Caco-2 (cell line): ENCODE measurements at regions not wholly inside any gene's neighbourhood (a gene's known extent, or its start where the extent isn't known, plus 50 kb on each side); places are given as distances from the start of the nearest gene placed in this dataset.

Experiments
- BruUV-seq: library from RNA; stranded (reverse); fragments of 400-500 nt; replicated peaks from 2 replicates; lab custom pipeline; 2021; lab: Mats Ljungman, UMichigan
- CTCF ChIA-PET: fragments of 300-600 bp; sonication (Branson Sonifier 250); formaldehyde crosslinking; loops from one replicate; lab custom pipeline; 2022; ENCODE audit warnings: antibody characterized with exemption; lab: Charles Lee
- POLR2A ChIA-PET: fragments of 300-600 bp; sonication (Branson Sonifier 250); formaldehyde crosslinking; loops from one replicate; lab custom pipeline; 2022; ENCODE audit warnings: antibody characterized with exemption; lab: Charles Lee
- DNase-seq, 2 experiments: peaks; one replicate each; pipeline versions ENCODE4 v3.0.0 to v3.0.0-alpha.2; 2020 to 2022
- H3K27me3 ChIP-seq: replicated peaks from 2 replicates; pipeline ENCODE4 v1.6.0; 2011; ENCODE audit warnings: low read length; ENCODE audit not compliant: control insufficient read depth, insufficient read depth
- H3K36me3 ChIP-seq: 2 replicates; pipeline ENCODE4 v1.5.1; 2011; ENCODE audit warnings: low read length; ENCODE audit not compliant: control insufficient read depth, insufficient read depth
- H3K4me1 ChIP-seq: fragments of 250-450 bp; sonication (Bioruptor Pico); 2 replicates; pipeline ENCODE4 v1.5.1; 2020; ENCODE audit warnings: mild to moderate bottlenecking
- H3K4me3 ChIP-seq: 2 replicates; pipeline ENCODE4 v1.5.1; 2011; ENCODE audit warnings: low read depth, mild to moderate bottlenecking, control low read depth, low read length
- H3K9me3 ChIP-seq: fragments of 250-450 bp; sonication (Bioruptor Pico); 2 replicates; pipeline ENCODE4 v1.5.1; 2020; ENCODE audit warnings: mild to moderate bottlenecking, moderate library complexity
- H3K27ac Mint-ChIP-seq: one replicate; pipeline ENCODE4 v1.8.0; 2022; ENCODE audit warnings: mixed read lengths; ENCODE audit not compliant: unreplicated experiment
- H3K27me3 Mint-ChIP-seq: one replicate; pipeline ENCODE4 v1.8.0; 2022; ENCODE audit warnings: mixed read lengths; ENCODE audit not compliant: insufficient read depth, unreplicated experiment
- H3K36me3 Mint-ChIP-seq: one replicate; pipeline ENCODE4 v1.8.0; 2022; ENCODE audit warnings: mild to moderate bottlenecking, mixed read lengths; ENCODE audit not compliant: insufficient read depth, unreplicated experiment
- H3K4me1 Mint-ChIP-seq: one replicate; pipeline ENCODE4 v1.8.0; 2022; ENCODE audit warnings: low read depth, mixed read lengths; ENCODE audit not compliant: unreplicated experiment
- H3K4me3 Mint-ChIP-seq: one replicate; pipeline ENCODE4 v1.8.0; 2022; ENCODE audit warnings: mild to moderate bottlenecking, moderate library complexity, mixed read lengths; ENCODE audit not compliant: unreplicated experiment
- H3K9me3 Mint-ChIP-seq: one replicate; pipeline ENCODE4 v1.8.0; 2022; ENCODE audit warnings: mixed read lengths; ENCODE audit not compliant: unreplicated experiment
- intact Hi-C: fragments of 100-400 bp; cut with micrococcal nuclease; formaldehyde crosslinking; loops from one replicate; pipeline ENCODE4 v1.10.0; 2022; ENCODE audit not compliant: unreplicated experiment
- TF ChIP-seq, protein P1 (sequence below), 2 experiments: fragments of 200-600 bp in 1 of 2; IDR thresholded peaks; 1 replicate in 1 of 2; 2 replicates in 1 of 2; pipeline versions ENCODE4 v1.5.1 to v1.8.0; 2011 to 2022; ENCODE audit warnings: antibody characterized with exemption in 1 of 2, control low read depth in 1 of 2, inconsistent platforms in 1 of 2, low read depth in 1 of 2, low read length in 1 of 2, mild to moderate bottlenecking in 1 of 2, moderate library complexity in 1 of 2; ENCODE audit not compliant: insufficient read depth in 1 of 2, severe bottlenecking in 1 of 2, unreplicated experiment in 1 of 2

DNA sequence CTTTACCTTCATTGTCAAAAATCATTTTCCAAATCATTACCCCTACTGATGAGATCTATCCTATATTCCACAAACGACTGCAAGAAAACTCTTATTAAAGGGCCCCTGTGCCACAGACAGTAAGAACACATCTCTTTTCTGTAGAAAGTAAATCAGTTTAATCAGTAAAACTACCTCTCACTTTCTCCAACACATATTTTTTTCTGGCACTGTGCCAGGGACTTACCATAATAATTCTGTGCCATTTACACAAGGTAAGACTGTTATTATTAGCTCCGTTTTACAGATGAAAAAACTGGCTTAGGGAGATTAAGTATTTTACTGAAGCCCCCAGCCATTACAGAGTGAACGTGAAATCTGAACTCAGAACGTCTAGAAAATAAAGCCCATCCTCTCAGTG is 587.0 kb upstream of the COX7C start:
- TF ChIP-seq, protein P1, sequence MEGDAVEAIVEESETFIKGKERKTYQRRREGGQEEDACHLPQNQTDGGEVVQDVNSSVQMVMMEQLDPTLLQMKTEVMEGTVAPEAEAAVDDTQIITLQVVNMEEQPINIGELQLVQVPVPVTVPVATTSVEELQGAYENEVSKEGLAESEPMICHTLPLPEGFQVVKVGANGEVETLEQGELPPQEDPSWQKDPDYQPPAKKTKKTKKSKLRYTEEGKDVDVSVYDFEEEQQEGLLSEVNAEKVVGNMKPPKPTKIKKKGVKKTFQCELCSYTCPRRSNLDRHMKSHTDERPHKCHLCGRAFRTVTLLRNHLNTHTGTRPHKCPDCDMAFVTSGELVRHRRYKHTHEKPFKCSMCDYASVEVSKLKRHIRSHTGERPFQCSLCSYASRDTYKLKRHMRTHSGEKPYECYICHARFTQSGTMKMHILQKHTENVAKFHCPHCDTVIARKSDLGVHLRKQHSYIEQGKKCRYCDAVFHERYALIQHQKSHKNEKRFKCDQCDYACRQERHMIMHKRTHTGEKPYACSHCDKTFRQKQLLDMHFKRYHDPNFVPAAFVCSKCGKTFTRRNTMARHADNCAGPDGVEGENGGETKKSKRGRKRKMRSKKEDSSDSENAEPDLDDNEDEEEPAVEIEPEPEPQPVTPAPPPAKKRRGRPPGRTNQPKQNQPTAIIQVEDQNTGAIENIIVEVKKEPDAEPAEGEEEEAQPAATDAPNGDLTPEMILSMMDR (IDR thresholded peaks at IDR 0.05; ENCODE audit: insufficient read depth in 1 of 2, low read depth in 1 of 2, low read length in 1 of 2, severe bottlenecking in 1 of 2, unreplicated experiment in 1 of 2): no peak
- no peak for DNase-seq
- Mint-ChIP-seq H3K4me3 (no peak overlapping the region), H3K36me3 (no peaks in the 10 kb centered on the region), H3K27ac (no peak overlapping the region), H3K27me3 (no peaks in the 10 kb centered on the region), H3K4me1 (no peaks in the 10 kb centered on the region), H3K9me3 (no peaks in the 10 kb centered on the region)
- Histone ChIP-seq H3K9me3 (no peaks in the 10 kb centered on the region), H3K27me3 (no peaks in the 10 kb centered on the region), H3K4me3 (no peak overlapping the region), H3K36me3 (no peaks in the 10 kb centered on the region), H3K4me1 (no peaks in the 10 kb centered on the region)
- no TSS peak for BruUV-seq
- ChIA-PET POLR2A (no interaction called here), CTCF (no interaction called here)
- intact Hi-C loops: no loop called here

DNA sequence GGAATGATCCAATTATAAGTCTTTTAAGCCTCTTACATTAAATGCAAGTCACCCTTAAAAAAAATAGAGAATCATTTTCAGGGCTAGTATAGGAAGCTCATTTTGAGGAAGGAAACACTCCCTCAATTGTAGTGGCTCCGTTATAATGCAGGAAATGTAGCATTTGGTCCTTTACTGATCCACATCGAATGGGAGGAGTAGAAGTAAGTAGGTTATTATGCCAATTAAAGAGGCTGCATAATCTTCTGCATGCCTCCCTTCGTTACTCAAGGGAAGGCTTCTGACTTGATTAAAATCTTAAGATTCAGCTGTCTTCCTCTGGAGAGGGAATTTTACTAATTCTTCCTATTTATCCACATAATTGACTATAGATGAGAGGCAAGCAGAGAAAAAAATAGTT is 579.2 kb upstream of the COX7C start:
- no peaks in the 10 kb centered on the region for H3K36me3 ChIP-seq
- intact Hi-C loops: no loop called here
- Mint-ChIP-seq H3K36me3 (no peaks in the 10 kb centered on the region), H3K27me3 (no peaks in the 10 kb centered on the region), H3K27ac (no peak overlapping the region), H3K4me1 (no peaks in the 10 kb centered on the region), H3K4me3 (no peak overlapping the region), H3K9me3 (no peaks in the 10 kb centered on the region)
- no peak for DNase-seq
- H3K9me3 ChIP-seq: no peaks in the 10 kb centered on the region
- no peaks in the 10 kb centered on the region for H3K27me3 ChIP-seq
- POLR2A ChIA-PET: no interaction called here
- no peaks in the 10 kb centered on the region for H3K4me1 ChIP-seq
- CTCF ChIA-PET: no interaction called here
- TF ChIP-seq, protein P1 (IDR thresholded peaks at IDR 0.05; ENCODE audit: insufficient read depth in 1 of 2, low read depth in 1 of 2, low read length in 1 of 2, severe bottlenecking in 1 of 2, unreplicated experiment in 1 of 2): no peak
- no TSS peak for BruUV-seq
- H3K4me3 ChIP-seq: no peak overlapping the region

DNA sequence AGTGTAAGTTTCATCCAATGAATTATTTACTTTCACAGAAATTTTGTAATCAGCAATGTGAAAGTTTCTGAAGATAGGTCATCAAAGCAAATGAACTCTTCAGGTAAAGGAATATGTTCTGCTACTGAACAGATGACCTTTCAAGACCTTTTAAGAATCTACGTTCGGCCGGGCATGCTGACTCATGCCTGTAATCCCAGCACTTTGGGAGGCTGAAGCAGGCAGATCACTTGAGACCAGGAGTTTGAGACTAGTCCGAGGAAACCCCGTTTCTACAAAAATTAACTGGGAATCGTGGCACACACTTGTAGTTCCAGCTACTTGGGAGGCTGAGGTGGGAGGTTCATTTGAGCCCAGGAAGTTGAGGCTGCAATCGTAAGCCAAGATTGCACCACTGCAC is 578.4 kb upstream of the COX7C start:
- ChIA-PET POLR2A (no interaction called here), CTCF (no interaction called here)
- DNase-seq: no peak
- no peaks in the 10 kb centered on the region for H3K36me3 ChIP-seq
- intact Hi-C loops: no loop called here
- H3K4me1 Mint-ChIP-seq: no peaks in the 10 kb centered on the region
- H3K27me3 ChIP-seq: no peaks in the 10 kb centered on the region
- BruUV-seq: no TSS peak
- TF ChIP-seq, protein P1 (IDR thresholded peaks at IDR 0.05; ENCODE audit: insufficient read depth in 1 of 2, low read depth in 1 of 2, low read length in 1 of 2, severe bottlenecking in 1 of 2, unreplicated experiment in 1 of 2): no peak
- no peaks in the 10 kb centered on the region for H3K4me1 ChIP-seq
- H3K27ac Mint-ChIP-seq: no peak overlapping the region
- H3K36me3 Mint-ChIP-seq: no peaks in the 10 kb centered on the region
- no peak overlapping the region for H3K4me3 Mint-ChIP-seq
- H3K9me3 ChIP-seq: no peaks in the 10 kb centered on the region
- H3K4me3 ChIP-seq: no peak overlapping the region
- H3K9me3 Mint-ChIP-seq: no peaks in the 10 kb centered on the region
- no peaks in the 10 kb centered on the region for H3K27me3 Mint-ChIP-seq
